Gastroesophageal sphincter (tissue), 3 donors: ENCODE measurements at regions not wholly inside any gene's neighbourhood (a gene's known extent, or its start where the extent isn't known, plus 50 kb on each side); places are given as distances from the start of the nearest gene placed in this dataset.

ENCODE experiments used
- CTCF ChIP-seq, 4 experiments: fragments of 200-600 bp in 2 of 4; fragments of 450-650 bp in 2 of 4; sonication (generic) in 1 of 4; IDR thresholded peaks; one replicate each; pipeline ENCODE4 v1.5.1; 2017 to 2019; ENCODE audit warnings: antibody characterized with exemption in 4 of 4, mild to moderate bottlenecking in 2 of 4, moderate library complexity in 2 of 4
- EP300 ChIP-seq: sonication (generic); formaldehyde crosslinking; IDR thresholded peaks from one replicate; pipeline ENCODE4 v1.6.1; 2017; ENCODE audit warnings: antibody characterized with exemption, mild to moderate bottlenecking
- POLR2AphosphoS5 ChIP-seq: sonication (generic); formaldehyde crosslinking; IDR thresholded peaks from one replicate; pipeline ENCODE4 v1.6.1; 2017; ENCODE audit warnings: antibody characterized with exemption

GRCh38 chr5:28009576-28009975, 971.2 kb upstream of the CDH9 start:
- TF ChIP-seq CTCF (IDR thresholded peaks at IDR 0.05) (no peak), EP300 (no peak), POLR2AphosphoS5 (no peak)
